ENCODE measurements at regions not wholly inside any gene's neighbourhood (a gene's known extent, or its start where the extent isn't known, plus 50 kb on each side); places are given as distances from the start of the nearest gene placed in this dataset.

DNA sequence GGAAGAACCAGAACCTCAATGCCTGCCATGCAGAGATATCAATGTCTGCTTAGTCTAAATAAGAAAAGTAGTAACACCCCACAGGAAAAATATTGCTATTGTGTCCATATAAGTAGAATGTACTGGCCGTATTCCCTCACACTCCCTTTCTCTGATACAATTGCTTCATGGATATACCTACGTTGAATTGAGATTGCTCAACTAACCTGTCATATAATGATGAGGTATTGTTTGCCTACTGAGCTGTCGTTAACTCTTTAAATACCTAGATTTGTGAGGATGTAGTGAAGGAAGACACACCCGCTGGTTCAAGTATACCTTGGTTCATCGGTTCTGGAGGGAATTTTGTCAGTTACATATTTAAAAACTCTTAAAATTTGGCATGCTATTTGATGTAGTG is 480.7 kb upstream of the TCF4 start:
- POLR2A ChIA-PET: no interaction called here

DNA sequence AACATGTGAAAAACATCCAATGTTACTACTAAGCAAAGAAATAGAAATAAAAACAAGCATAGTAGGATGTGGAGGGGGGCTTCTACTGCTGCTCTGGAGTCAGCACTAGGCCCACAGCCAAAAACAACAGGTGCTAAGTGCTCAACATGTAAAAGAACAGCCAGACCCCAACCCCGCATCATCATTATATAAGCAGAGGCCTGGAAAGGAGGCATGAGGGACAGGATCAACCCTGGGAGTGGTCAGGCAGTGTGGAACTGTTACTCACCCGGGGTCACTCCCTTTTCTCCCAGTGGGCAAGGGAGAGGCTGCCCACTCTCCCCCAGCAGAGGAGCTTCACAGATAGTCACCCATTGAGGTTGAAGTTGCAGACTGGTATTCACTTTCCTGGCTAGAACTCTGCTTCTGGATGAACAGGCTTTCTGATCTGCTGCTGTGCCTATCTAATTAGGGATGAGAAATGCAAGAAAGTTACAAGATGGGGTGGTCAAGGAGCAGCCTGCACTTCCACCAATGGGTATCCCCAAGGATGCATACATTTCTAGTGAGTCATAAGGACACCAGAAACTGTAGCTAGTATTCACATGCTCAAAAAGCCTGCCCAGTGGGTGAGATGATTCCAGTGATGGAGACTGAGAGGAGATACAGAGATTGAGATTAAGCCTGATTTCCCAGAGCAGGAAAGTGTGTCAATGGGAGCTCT is 480.1 kb upstream of the TCF4 start:
- Histone ChIP-seq H3K36me3 (ENCODE audit: control insufficient read depth in 2 of 2, insufficient read depth in 1 of 2, low read length in 2 of 2) (no peaks in the 10 kb centered on the region), H3K4me1 (ENCODE audit: control insufficient read depth, insufficient read depth, low read length) (no peaks in the 10 kb centered on the region), H3K4me3 (ENCODE audit: low read depth, low read length) (no peak overlapping the region), H3K9me3 (ENCODE audit: control insufficient read depth, insufficient read depth, low read depth, low read length) (no peaks in the 10 kb centered on the region), H3K27ac (ENCODE audit: extremely low read depth, low read depth, low read length) (no peak overlapping the region)
- ChIA-PET CTCF (no interaction called here), POLR2A (no interaction called here)
- TF ChIP-seq, protein P1, sequence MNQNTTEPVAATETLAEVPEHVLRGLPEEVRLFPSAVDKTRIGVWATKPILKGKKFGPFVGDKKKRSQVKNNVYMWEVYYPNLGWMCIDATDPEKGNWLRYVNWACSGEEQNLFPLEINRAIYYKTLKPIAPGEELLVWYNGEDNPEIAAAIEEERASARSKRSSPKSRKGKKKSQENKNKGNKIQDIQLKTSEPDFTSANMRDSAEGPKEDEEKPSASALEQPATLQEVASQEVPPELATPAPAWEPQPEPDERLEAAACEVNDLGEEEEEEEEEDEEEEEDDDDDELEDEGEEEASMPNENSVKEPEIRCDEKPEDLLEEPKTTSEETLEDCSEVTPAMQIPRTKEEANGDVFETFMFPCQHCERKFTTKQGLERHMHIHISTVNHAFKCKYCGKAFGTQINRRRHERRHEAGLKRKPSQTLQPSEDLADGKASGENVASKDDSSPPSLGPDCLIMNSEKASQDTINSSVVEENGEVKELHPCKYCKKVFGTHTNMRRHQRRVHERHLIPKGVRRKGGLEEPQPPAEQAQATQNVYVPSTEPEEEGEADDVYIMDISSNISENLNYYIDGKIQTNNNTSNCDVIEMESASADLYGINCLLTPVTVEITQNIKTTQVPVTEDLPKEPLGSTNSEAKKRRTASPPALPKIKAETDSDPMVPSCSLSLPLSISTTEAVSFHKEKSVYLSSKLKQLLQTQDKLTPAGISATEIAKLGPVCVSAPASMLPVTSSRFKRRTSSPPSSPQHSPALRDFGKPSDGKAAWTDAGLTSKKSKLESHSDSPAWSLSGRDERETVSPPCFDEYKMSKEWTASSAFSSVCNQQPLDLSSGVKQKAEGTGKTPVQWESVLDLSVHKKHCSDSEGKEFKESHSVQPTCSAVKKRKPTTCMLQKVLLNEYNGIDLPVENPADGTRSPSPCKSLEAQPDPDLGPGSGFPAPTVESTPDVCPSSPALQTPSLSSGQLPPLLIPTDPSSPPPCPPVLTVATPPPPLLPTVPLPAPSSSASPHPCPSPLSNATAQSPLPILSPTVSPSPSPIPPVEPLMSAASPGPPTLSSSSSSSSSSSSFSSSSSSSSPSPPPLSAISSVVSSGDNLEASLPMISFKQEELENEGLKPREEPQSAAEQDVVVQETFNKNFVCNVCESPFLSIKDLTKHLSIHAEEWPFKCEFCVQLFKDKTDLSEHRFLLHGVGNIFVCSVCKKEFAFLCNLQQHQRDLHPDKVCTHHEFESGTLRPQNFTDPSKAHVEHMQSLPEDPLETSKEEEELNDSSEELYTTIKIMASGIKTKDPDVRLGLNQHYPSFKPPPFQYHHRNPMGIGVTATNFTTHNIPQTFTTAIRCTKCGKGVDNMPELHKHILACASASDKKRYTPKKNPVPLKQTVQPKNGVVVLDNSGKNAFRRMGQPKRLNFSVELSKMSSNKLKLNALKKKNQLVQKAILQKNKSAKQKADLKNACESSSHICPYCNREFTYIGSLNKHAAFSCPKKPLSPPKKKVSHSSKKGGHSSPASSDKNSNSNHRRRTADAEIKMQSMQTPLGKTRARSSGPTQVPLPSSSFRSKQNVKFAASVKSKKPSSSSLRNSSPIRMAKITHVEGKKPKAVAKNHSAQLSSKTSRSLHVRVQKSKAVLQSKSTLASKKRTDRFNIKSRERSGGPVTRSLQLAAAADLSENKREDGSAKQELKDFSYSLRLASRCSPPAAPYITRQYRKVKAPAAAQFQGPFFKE (tag by site-specific recombination; IDR thresholded peaks at IDR 0.05; ENCODE audit: borderline replicate concordance): no peak
- TF ChIP-seq OSR2 (tag by site-specific recombination; IDR thresholded peaks at IDR 0.05): no peak

More for the DNA sequence above, 480.7 kb upstream of the TCF4 start:
- CTCF ChIA-PET: no interaction called here
- no peak overlapping the region for H3K4me3 ChIP-seq (ENCODE audit: low read depth, low read length)
- no peak overlapping the region for H3K27ac ChIP-seq (ENCODE audit: extremely low read depth, low read depth, low read length)
- H3K4me1 ChIP-seq (ENCODE audit: control insufficient read depth, insufficient read depth, low read length): no peaks in the 10 kb centered on the region
- H3K36me3 ChIP-seq (ENCODE audit: control insufficient read depth in 2 of 2, insufficient read depth in 1 of 2, low read length in 2 of 2): no peaks in the 10 kb centered on the region
- TF ChIP-seq ZNF654 (tag by site-specific recombination; IDR thresholded peaks at IDR 0.05; ENCODE audit: low read depth): no peak
- TF ChIP-seq, protein P2, sequence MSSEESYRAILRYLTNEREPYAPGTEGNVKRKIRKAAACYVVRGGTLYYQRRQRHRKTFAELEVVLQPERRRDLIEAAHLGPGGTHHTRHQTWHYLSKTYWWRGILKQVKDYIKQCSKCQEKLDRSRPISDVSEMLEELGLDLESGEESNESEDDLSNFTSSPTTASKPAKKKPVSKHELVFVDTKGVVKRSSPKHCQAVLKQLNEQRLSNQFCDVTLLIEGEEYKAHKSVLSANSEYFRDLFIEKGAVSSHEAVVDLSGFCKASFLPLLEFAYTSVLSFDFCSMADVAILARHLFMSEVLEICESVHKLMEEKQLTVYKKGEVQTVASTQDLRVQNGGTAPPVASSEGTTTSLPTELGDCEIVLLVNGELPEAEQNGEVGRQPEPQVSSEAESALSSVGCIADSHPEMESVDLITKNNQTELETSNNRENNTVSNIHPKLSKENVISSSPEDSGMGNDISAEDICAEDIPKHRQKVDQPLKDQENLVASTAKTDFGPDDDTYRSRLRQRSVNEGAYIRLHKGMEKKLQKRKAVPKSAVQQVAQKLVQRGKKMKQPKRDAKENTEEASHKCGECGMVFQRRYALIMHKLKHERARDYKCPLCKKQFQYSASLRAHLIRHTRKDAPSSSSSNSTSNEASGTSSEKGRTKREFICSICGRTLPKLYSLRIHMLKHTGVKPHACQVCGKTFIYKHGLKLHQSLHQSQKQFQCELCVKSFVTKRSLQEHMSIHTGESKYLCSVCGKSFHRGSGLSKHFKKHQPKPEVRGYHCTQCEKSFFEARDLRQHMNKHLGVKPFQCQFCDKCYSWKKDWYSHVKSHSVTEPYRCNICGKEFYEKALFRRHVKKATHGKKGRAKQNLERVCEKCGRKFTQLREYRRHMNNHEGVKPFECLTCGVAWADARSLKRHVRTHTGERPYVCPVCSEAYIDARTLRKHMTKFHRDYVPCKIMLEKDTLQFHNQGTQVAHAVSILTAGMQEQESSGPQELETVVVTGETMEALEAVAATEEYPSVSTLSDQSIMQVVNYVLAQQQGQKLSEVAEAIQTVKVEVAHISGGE (tag by site-specific recombination; conservative IDR thresholded peaks at IDR 0.05; ENCODE audit: low read depth): no peak
- TF ChIP-seq, protein P3, sequence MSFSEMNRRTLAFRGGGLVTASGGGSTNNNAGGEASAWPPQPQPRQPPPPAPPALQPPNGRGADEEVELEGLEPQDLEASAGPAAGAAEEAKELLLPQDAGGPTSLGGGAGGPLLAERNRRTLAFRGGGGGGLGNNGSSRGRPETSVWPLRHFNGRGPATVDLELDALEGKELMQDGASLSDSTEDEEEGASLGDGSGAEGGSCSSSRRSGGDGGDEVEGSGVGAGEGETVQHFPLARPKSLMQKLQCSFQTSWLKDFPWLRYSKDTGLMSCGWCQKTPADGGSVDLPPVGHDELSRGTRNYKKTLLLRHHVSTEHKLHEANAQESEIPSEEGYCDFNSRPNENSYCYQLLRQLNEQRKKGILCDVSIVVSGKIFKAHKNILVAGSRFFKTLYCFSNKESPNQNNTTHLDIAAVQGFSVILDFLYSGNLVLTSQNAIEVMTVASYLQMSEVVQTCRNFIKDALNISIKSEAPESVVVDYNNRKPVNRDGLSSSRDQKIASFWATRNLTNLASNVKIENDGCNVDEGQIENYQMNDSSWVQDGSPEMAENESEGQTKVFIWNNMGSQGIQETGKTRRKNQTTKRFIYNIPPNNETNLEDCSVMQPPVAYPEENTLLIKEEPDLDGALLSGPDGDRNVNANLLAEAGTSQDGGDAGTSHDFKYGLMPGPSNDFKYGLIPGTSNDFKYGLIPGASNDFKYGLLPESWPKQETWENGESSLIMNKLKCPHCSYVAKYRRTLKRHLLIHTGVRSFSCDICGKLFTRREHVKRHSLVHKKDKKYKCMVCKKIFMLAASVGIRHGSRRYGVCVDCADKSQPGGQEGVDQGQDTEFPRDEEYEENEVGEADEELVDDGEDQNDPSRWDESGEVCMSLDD (tag by site-specific recombination; IDR thresholded peaks at IDR 0.05): no peak
- TF ChIP-seq ZNF19 (tag by site-specific recombination; IDR thresholded peaks at IDR 0.05; ENCODE audit: low read depth): no peak
- no peak for TF ChIP-seq ZSCAN23 (tag by site-specific recombination; IDR thresholded peaks at IDR 0.05)
- TF ChIP-seq, protein P4, sequence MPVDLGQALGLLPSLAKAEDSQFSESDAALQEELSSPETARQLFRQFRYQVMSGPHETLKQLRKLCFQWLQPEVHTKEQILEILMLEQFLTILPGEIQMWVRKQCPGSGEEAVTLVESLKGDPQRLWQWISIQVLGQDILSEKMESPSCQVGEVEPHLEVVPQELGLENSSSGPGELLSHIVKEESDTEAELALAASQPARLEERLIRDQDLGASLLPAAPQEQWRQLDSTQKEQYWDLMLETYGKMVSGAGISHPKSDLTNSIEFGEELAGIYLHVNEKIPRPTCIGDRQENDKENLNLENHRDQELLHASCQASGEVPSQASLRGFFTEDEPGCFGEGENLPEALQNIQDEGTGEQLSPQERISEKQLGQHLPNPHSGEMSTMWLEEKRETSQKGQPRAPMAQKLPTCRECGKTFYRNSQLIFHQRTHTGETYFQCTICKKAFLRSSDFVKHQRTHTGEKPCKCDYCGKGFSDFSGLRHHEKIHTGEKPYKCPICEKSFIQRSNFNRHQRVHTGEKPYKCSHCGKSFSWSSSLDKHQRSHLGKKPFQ (tag by site-specific recombination; IDR thresholded peaks at IDR 0.05): no peak
- TF ChIP-seq HOXD13 (CRISPR knock-in tag; IDR thresholded peaks at IDR 0.05; ENCODE audit: borderline replicate concordance): no peak
- TF ChIP-seq HOXA7 (CRISPR knock-in tag; IDR thresholded peaks at IDR 0.05; ENCODE audit: borderline replicate concordance): no peak
- H3K9me3 ChIP-seq (ENCODE audit: control insufficient read depth, insufficient read depth, low read depth, low read length): no peaks in the 10 kb centered on the region
